ENCODE measurements at regions not wholly inside any gene's neighbourhood (a gene's known extent, or its start where the extent isn't known, plus 50 kb on each side); places are given as distances from the start of the nearest gene placed in this dataset.

DNA sequence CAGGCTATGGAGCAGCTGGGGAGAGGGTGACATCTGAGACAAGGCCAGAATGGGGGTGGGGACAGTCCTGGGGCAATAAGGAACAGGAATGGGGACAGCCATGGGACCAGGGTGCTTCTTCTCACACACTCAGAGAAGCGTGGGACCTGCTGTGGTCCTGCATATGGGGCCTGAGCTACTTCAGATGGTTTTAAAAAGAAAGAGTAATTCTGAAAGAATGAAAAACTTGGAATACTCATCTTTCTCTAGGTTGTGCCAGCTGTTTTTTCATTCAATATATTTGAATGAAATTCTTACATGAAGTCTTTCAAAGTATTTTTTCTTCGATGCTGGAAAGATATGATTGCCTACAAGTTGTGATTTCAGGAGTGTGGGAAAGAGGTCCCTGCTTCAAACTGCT is 227.5 kb upstream of the APCDD1 start:
- no peak for DNase-seq

DNA sequence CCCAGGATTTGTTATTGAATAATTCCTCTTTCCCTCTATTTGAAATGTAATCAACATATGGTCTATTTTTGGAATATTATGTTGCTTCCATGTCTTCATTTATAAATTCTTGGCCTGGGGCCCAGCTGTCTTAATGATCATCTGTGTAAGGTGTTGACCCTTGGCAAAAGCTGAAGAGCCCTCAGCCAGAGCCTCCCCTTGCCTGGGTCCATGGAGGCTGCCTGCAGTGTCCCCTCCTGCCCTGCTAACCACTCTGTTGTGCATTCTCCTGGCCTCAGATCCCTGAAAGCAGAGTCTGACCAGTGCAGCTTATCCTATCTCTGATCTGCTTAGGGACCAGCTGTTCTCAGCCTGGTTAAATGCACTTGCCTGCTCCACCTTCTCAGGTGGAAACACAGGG is 226.1 kb upstream of the APCDD1 start:
- DNase-seq, result no peak

DNA sequence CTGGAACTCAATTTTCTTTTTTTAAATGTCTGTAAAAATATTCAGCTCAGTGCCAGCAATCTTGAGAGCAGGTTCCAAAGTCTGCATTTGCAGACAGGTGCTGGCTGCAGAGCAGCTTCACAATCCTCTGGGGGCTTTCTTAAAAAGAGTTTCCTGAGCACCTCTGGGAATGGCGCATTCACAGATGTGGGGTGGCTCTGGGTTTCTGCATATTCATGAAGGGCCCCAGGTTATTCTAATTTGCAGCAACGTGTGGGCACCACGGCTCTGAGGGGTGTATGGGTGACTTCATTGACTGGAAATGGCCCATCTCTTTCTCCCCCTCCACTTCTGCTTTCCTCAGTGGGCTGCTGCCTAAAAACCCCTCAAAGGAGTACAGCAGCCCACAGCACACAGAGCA is 225.0 kb upstream of the APCDD1 start:
- DNase-seq, result no peak

DNA sequence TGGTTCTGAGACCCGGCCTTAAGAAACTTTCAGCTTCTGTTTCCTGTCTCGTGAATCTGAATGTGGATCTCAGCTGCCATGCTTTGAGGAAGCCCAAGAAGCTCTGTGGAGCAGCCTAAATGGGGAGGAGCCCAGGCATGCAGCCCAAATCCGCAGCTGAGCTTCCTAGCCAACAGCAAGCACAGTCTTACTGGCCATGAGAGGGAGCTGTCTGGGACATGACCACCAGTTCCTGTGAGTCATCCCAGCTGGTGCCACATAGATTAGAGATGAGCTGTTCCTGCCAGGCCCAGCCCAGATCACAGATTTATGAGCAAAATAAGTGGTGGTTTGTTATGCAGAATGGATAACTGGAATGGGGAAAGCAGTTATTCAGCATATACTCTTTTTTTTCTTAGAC is 224.4 kb upstream of the APCDD1 start:
- DNase-seq, result no peak

DNA sequence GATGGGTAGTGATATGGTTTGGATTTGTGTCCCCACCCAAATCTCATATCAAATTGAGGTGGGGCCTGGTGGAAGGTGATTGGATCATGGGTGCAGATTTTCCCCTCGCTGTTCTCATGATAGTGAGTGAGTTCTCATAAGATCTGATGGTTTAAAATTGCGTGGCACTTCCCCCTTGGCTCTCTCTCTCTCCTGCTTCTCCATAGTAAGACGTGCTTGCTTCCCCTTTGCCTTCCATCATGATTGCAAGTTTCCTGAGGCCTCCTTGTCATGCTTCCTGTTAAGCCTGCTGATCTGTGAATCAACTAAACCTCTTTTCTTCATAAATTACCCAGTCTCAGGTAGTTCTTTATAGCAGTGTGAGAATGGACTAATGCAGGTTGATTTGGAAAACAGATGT is 223.2 kb upstream of the APCDD1 start:
- no peak for DNase-seq

DNA sequence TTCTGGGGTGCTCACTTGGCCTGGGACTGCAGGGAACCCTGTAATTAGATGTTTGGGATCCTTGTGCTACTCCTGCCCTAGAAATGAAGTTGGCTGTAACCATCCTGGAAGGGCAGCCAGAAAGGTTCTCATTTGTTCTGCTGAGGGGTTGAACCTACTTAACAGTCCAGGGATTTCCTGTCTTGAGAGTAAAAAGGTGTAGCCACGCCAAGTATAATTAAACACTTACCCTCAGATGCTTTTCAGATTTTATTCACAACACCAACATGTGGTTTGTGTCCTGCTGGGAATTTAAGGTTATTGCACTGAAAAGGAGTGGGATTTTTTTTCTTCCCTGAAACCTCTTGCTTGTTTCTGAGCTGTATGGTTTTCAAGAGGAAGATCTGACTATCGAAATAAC is 222.4 kb upstream of the APCDD1 start:
- no peak for DNase-seq

DNA sequence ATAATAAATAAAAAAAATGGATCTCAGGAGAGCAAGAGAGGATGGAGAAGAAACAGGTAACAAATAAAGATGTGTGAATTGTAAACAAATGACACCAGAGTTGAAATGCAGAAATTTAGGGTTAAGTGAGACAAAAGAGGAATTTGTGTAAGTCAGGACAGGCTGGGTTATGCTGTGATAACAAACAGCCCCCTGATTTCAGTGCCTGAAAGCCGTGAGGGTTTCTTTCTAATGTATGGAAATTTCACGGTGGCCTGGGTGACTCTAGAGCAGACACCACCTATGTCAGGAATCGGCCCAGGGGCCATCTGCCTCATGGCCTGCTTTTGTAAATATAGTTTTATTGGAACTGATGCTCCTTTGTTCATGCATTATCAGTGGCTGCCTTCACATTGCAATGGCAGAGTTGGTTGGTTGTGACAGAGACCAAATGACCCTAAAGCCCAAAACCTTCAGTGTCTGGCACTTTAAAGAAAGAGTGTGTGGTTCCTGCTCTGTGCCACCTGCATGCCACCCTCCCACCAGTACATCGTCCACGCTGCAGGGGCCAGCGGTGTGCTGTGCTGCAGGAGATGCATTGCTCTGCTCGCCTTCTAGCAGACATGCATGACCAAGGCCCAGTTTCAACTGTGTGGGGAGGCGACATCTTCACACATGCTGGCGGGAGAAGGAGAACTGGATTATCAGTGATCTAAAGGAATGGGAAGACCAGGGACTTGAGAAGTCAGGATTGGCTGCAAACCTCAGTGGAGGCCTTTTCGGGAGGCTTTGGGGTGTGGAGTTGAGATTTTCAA is 221.2 kb upstream of the APCDD1 start:
- DNase-seq, result no peak

DNA sequence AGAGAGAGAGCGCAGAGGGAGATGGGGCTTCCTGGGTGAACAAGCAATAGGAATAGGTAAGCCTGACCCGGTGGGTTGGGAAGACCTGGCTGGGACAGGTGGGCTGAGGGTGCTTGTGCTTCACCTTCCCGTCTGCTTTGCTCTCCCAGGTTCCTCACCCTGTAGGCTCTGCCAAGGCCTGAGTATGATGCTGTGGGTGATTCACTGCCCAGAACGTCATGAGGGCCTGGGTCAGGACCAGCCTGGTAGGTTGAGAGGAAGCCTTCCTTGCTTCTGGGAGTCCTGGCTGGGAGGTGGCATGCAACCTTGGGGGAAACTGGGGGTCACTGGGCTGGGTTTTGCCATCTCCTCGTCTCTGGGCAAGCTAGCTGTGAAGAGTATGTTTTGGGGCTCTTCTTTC is 220.2 kb upstream of the APCDD1 start:
- no peak for DNase-seq

DNA sequence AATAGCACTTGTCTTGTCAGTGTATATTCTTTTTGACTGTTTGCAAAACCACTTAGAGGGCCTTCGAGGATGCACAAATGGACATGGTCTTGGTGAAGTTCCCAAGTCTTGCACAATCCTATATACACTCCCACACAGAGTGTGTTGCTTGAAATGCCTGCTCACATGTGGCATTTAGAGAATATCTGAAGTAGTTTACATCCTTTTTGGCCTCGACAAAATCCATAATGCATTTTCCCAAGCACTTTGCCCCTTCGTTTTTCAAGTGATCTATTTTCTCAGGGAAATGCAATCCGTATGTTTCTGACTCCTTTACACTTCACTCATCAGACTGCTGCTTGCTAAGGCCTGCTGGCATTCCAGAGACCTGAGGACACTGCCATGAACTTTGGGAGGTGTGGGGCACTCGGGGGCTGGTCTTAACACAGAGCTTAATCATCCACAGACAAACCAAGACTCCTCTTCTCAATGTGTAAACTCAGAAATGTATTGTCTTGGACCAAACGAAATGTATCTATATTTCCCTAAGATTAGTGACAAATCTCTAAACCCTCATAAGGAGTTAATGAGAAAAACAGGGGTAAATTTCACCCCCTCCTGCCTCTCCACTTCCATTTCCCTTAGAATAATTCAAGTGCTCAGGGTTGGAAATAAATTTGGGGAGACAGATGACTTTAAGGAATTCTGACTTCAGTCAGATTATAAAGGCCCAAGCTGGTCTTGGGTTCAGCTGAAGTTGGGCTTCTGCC is 219.3 kb upstream of the APCDD1 start:
- peak; percentile 65 for DNase-seq

DNA sequence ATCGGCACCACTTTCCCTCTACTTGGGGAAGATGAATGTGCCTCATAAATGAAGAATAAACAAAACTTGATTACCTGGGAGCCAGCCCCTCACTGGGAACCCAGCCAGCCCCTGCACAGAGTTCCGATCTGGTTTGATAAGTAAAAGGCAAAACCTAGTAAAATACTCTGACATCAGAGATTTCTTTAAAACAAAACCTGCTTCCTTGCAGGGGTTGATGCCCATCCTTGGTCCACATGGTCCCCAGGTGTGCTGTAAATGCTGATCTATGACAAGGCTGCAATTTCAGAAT is 218.8 kb upstream of the APCDD1 start:
- no peak for DNase-seq

DNA sequence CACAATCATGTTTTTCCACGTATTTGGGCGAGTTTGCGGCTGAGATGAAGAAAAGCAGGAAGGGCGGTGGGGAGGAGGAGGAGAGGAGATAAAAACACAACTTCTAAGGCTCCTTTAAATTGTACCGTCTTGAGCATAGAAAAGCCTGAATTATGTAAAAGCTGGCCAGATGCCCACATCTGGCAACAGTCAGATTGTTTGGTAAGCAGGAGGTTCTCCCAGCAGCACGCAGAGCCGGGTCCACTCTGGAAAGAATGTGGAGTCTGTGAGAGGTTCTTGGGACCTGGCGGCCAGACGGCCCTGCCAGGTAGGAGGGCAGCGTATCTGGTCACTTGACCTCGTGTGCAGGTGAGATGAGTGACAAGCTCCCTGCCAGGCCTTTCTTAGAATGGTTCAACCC is 215.3 kb upstream of the APCDD1 start:
- peak; percentile 81 for DNase-seq

DNA sequence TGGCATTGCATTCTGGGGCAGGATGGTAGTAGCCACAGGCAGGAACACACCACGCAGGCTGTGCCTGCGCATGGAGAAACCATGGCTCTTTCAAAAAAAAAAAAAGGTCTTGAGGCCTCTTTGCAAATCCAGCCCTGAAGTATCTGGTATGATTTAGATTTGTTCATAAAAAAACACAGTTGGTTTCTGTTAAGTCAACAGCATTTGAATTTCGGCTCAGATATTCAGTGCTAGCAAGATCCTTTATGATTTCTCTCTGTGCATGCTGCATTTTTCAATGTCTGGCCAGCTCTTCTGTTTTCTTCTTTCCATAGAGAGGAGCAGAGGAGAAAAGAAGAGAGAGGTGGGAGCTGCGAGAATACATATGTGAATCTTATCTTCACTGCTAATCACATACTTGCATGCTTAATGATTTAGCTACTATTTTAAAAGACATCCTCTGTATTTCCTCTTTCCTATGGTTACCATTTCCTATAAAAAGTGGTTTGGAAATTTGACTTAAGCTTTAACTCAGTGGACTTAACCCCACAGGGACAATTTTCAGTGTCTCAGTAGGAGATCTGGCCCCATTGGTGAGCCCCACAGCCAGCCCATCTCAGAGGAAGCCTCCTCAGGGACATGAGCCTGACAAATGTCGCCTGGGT is 214.3 kb upstream of the APCDD1 start:
- peak; percentile 79 for DNase-seq

DNA sequence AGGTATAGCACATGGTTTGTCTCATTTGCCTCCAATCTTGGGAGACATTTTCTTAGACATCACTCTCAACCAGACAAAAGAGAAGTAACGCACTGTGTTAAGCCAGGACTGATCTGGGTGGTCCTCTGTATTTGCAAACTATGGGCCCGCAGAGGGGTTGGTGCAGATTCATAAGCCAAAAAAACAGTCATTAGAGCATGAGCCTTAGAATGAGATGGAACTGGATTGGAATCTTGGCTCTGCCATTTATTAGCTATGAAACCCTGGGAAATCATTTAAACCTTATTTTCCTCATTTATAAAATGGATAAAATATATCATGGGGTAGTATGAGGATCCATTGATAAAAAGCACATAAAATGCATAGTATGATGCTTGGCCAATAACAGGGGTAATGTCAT is 213.5 kb upstream of the APCDD1 start:
- peak; percentile 49 for DNase-seq

DNA sequence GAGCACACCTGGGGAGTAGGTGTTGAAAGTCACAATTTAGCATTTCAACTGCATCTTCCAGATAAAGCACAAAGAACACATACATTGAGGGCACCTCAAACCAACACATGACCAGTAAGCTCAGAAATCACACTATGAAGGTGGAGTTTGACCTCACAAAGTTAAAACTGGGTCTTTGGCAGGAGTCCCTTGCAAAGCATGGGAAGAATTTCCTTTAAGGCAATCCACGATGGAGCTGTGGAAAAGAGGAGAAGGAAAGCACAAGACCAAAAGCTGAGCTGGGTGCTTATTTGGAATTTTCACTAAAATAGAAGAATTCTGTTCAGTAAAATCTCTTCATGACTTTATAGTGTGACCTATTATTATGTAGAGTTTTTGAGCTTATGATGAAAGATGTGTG is 212.9 kb upstream of the APCDD1 start:
- DNase-seq, result no peak

DNA sequence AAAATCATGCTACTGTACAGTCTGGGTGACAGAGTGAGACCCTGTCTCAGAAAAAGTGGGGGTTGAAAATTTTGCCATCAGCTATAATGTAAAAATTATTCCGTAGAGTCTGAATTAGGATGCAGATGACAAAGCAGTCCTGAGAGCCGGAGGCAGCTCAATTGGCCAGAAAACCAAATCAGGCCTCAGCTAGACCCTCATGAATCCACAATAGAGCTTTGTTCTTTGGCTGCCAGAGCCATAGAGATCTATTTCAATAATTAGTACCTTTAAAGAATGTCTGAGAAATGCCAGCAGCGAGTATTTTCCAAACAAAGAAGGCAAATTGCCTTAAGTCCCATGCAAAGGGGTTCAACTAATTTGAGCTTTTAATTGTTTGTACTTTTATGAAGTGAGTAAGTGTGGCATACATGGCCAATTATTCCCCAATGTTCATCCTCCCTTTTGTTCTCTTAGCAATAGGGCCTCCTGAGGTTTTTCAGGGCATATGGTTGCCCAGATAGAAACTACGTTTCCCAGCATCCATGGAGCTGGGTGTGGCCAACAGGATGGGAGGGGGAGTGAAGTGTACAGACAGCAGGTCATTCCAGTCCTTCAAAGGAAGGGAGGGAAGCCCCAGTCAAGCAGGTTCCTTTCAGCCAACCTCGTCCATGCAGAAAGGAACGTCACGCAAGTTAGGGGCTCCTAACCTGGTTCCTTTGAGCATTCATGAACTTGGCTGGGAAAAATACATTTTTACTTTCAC is 211.3 kb upstream of the APCDD1 start:
- DNase-seq, result no peak

DNA sequence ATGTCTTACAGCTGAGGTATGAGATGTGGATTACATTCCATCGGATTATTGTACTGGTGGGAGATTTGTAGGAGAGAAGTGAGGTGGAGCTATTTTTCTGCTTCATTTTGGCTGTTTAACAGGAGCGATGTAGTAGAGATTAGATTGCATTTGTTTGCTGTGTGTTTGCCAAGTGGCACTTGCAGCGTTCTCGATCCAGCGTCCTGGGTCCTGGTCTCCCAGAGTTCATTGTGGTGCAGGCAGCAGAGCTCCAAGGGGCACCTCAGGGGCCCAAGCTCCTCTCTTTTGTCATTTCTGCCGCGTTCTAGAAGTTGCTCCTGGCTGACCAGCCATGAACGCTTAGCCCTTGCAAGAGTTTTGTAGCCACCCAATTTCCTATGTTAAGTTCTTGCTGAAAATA is 210.1 kb upstream of the APCDD1 start:
- DNase-seq, result no peak

DNA sequence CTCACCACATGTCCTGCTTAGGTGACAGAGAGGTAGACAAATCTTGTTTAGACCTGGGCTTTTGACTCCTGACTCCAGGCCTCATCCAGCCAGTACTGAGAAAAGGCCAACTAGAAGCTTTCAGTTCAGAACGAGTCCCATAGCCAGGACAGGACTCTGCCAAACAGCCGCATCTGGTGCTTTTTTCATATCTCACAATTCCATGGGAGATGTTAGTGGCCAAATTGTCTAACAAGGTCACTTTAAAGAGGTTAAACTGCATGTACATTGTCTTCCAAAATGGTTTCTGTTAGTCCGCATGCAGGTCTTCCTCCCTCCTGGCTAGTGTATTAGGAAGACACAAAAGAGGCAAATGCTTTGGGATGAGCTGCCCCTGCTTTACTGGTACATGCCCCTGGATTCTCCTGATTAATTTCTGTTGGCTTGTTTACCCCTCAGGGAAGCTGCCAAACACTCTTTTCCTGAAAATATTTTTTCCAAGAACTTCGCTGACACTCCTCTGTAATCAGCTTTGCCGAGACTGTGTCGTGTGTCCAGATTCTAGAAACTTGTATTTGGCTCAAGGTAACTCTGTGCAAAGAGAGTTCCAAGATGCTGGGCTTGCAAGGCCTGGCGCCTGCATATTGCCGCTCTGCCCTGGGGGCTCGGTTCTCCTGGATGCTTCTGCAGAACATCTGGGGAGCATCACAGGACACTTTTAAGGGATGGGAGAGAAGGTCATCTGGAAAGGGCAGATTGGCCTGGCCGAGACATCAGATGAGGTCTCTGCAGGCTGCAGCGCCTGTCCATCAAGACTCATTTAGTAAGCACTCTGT is 209.2 kb upstream of the APCDD1 start:
- DNase-seq, result no peak

DNA sequence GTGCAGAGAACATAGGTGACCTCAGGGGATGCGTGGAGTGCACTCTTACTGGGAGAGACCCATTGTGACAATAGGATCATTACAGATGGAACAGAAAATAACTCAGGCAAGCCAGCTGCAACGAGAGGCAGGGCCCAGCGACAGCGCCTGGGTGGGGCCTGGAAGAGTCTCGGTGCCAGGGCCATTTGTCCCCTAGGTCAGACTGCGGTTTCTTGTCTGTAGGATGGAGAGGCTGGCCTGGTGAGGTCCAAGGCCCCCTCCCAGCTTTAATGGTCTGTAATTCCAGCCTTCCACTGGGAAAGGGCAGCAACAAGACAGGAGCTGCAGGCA is 208.6 kb upstream of the APCDD1 start:
- DNase-seq, result no peak

DNA sequence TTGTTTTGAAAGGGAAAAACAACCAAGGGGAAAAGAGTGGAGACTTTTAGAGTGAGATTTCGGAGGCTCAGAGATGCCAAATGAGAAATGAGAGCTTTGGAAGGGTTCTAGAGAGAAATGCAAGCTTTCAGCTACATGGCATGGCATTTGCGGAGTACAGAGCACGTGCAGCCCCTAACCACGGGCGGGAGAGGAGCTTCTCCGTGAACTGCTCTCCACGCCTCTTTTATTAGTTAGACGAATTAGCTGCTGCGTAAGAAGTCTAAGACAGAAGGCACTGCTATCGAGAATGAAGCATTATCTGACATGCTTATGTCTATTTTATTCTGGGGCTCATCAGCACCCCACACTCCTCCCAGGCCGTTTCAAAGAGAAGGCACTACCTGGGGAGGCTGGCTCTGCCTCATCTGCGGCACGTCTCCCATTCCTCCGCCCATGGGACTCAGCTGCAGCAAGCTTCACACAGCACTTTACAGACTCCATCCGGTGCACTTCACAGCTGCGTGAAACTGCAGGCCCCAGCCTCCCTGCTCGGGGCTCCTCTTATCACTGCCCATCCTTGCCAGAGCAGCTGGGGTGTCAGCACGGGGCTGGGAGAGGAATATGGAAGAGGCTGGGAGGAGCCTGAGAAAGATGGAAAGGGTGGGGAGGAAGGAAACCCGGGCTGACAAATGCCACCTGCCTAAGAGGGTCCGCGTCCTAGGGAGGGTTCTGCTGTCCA is 207.3 kb upstream of the APCDD1 start:
- DNase-seq, result no peak

DNA sequence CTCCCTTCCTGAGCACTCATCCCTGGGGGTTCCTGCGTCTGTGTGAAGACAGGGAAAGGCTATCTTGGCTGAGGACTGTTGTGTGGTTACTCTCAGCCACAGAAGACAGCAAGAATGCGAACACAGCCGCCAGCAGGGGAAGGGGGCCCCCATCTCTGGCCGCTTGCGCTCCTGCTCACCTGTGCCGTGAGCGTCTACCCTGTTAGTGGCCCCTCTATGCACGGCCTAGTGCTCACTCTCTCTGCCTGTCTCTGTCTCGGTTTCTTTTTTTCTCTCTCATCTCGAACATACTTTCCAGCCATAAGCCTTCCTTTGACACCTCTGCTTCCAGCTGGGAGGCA is 206.7 kb upstream of the APCDD1 start:
- DNase-seq, result no peak

DNA sequence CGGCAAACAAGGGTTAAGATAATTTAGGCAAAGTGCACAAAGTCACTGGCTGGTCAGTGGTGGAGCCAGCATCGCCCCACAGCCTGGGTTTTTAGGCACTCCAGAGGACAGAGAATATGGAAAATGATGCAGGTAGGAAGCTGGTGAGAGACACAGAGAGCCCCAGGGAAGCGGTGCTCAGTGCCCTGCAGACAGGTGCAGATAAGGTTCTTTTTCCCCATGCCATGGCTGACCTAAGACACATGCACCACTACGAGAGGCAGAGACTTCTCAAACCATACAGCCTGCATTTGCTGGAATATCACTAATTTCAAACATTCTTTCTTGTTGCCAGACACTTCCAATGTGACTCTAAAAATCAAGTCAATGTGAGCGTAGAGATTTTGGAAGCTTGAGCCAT is 205.7 kb upstream of the APCDD1 start:
- no peak for DNase-seq

DNA sequence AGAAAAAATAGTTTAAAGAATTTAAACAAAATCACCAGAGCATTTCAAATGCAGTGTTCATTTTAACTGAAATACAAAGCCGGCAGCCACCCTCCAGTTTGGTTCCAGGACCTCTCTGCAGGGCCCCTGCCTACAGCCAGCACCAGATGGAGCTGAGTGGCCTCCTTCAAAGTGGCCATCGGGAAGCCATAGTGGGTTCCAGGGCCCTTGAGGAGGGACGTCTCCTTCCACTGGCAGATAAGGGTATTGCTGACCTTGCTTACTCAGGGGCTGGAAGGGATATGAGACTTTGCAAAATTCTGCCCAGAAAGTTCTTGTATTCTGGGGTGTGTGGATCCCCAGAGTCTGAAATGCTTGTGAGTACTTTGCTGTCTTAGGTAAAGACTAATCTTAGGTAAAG is 205.2 kb upstream of the APCDD1 start:
- no peak for DNase-seq

Measured in skin of body (tissue), 1 donor.